Hematopoietic multipotent progenitor cell treated with erythropoietin and hydrocortisone succinate and interleukin-3 and kit ligand, for 8 days (in vitro differentiated cells): ENCODE measurements at regions not wholly inside any gene's neighbourhood (a gene's known extent, or its start where the extent isn't known, plus 50 kb on each side); places are given as distances from the start of the nearest gene placed in this dataset.

Source experiments
- DNase-seq: peaks from one replicate; pipeline ENCODE4 v3.0.0-alpha.2; 2015

GRCh38 chrY:11293392-11293791, 1407.6 kb upstream of the USP9Y start:
- no peak for DNase-seq

GRCh38 chrY:11334151-11334550, 1366.9 kb upstream of the USP9Y start:
- DNase-seq, result peak; percentile 0
